ENCODE measurements at regions not wholly inside any gene's neighbourhood (a gene's known extent, or its start where the extent isn't known, plus 50 kb on each side); places are given as distances from the start of the nearest gene placed in this dataset.

GRCh38 chr1:95353194-95353593 lies 119.2 kb downstream of the RWDD3 start (continued):
- no peak for TF ChIP-seq PATZ1 (CRISPR knock-in tag; IDR thresholded peaks at IDR 0.05)
- no peak for TF ChIP-seq FOXC1 (CRISPR knock-in tag; IDR thresholded peaks at IDR 0.05; ENCODE audit: borderline replicate concordance)
- no peak for TF ChIP-seq CREM (IDR thresholded peaks at IDR 0.05)
- no peak for TF ChIP-seq CREM (CRISPR knock-in tag; IDR thresholded peaks at IDR 0.05)
- TF ChIP-seq ZNF770 (CRISPR knock-in tag; IDR thresholded peaks at IDR 0.05) = no peak
- TF ChIP-seq THAP11 (CRISPR knock-in tag; IDR thresholded peaks at IDR 0.05) = no peak
- no peak for TF ChIP-seq RFX1 (IDR thresholded peaks at IDR 0.05)
- no peak for TF ChIP-seq ZFP36 (IDR thresholded peaks at IDR 0.05; ENCODE audit: borderline replicate concordance, low read depth, low read length, partially characterized antibody)

GRCh38 chr1:95364546-95364945 lies 130.5 kb downstream of the RWDD3 start:
- in situ Hi-C loops (cut with HindIII; ENCODE audit: extremely low pct_ligation_motif_present, low pct_unique_long_range_greater_than_20kb) = no loop called here
- intact Hi-C loops (cut with micrococcal nuclease; ENCODE audit: unreplicated experiment) = no loop called here
- WGBS (ENCODE audit: low lambda C conversion rate) = 0% methylated on average over 1 of the region's 1 CpG
- TF ChIP-seq ZNF580 (CRISPR knock-in tag; IDR thresholded peaks at IDR 0.05; ENCODE audit: borderline replicate concordance, low read depth) (no peak), TP53 (CRISPR knock-in tag; conservative IDR thresholded peaks at IDR 0.05) (no peak), NR2F1 (CRISPR knock-in tag; IDR thresholded peaks at IDR 0.05) (no peak), ZNF335 (CRISPR knock-in tag; IDR thresholded peaks at IDR 0.05) (no peak), ATAD3A (CRISPR knock-in tag; IDR thresholded peaks at IDR 0.05) (no peak)
- CTCF ChIA-PET (ENCODE audit: low intra/inter-chr PET ratio, low total read pairs) = no interaction called here
- Histone ChIP-seq H4K20me1 (ENCODE audit: insufficient read depth, low read length) (no peaks in the 10 kb centered on the region), H3K4me1 (ENCODE audit: insufficient read depth, low read length) (no peaks in the 10 kb centered on the region), H3K9ac (ENCODE audit: insufficient read depth, low read depth, low read length) (no peak overlapping the region), H3K9me3 (ENCODE audit: low read length) (no peaks in the 10 kb centered on the region), H3K4me2 (ENCODE audit: low read depth, low read length) (no peak overlapping the region), H3K36me3 (replicated peaks in 1 of 2; ENCODE audit: control insufficient read depth in 1 of 2, insufficient read depth in 2 of 2, low read length in 2 of 2) (no peaks in the 10 kb centered on the region), H3K79me2 (ENCODE audit: insufficient read depth, low read length) (no peaks in the 10 kb centered on the region), H3K27me3 (ENCODE audit: control insufficient read depth in 1 of 2, insufficient read depth in 2 of 2, low read length in 2 of 2) (no peaks in the 10 kb centered on the region), H2AFZ (ENCODE audit: low read length) (no peak overlapping the region), H3K27ac (ENCODE audit: extremely low read length, insufficient read depth, low read length) (no peak overlapping the region), H3K4me3 (replicated peaks in 1 of 3; ENCODE audit: insufficient read depth in 1 of 3, low read depth in 2 of 3, low read length in 3 of 3) (no peak overlapping the region)
- no TSS peak for BruUV-seq (replicated peaks)
- DNase-seq (ENCODE audit: low spot score) (no peak), ATAC-seq (no peak), FAIRE-seq (no peak)
- POLR2A ChIA-PET = no interaction called here
